Neural progenitor cell (in vitro differentiated cells): ENCODE measurements at regions not wholly inside any gene's neighbourhood (a gene's known extent, or its start where the extent isn't known, plus 50 kb on each side); places are given as distances from the start of the nearest gene placed in this dataset.

Experiments
- DNase-seq: peaks from one replicate; pipeline ENCODE4 v3.0.0-alpha.2; 2016; ENCODE audit warnings: low spot score
- H2AFZ ChIP-seq: fragments of 200-600 bp; sonication (generic); replicated peaks from 2 replicates; pipeline ENCODE4 v1.6.1; 2016; ENCODE audit warnings: antibody characterized with exemption
- H3F3A ChIP-seq: fragments of 200-600 bp; sonication (generic); 2 replicates; pipeline ENCODE4 v1.6.1; 2016; ENCODE audit warnings: antibody characterized with exemption, low read depth
- H3K27ac ChIP-seq: fragments of 200-600 bp; sonication (generic); 2 replicates; pipeline ENCODE4 v1.5.1; 2016; ENCODE audit warnings: mild to moderate bottlenecking
- H3K27me3 ChIP-seq: fragments of 200-600 bp; sonication (generic); 2 replicates; pipeline ENCODE4 v1.6.1; 2016; ENCODE audit warnings: mild to moderate bottlenecking, moderate library complexity
- H3K36me3 ChIP-seq: fragments of 200-600 bp; sonication (generic); 2 replicates; pipeline ENCODE4 v1.5.1; 2016
- H3K4me1 ChIP-seq: fragments of 200-600 bp; sonication (generic); 2 replicates; pipeline ENCODE4 v1.6.1; 2016; ENCODE audit warnings: mixed run types
- H3K4me2 ChIP-seq: fragments of 200-600 bp; sonication (generic); 2 replicates; pipeline ENCODE4 v1.6.1; 2016
- H3K4me3 ChIP-seq: fragments of 200-600 bp; sonication (generic); 2 replicates; pipeline ENCODE4 v1.5.1; 2016
- H3K79me2 ChIP-seq: fragments of 200-600 bp; sonication (generic); 2 replicates; pipeline ENCODE4 v1.6.1; 2016; ENCODE audit warnings: low read depth
- H3K9ac ChIP-seq: fragments of 200-600 bp; sonication (generic); 2 replicates; pipeline ENCODE4 v1.6.1; 2016
- H3K9me3 ChIP-seq: fragments of 200-600 bp; sonication (generic); 2 replicates; pipeline ENCODE4 v1.5.1; 2016; ENCODE audit warnings: low read depth
- H4K20me1 ChIP-seq: fragments of 200-600 bp; sonication (generic); 2 replicates; pipeline ENCODE4 v1.6.1; 2016; ENCODE audit warnings: low read depth
- H3K27ac Mint-ChIP-seq: 3 replicates; pipeline ENCODE4 v1.8.0; 2021; ENCODE audit warnings: mixed read lengths
- H3K27me3 Mint-ChIP-seq: 2 replicates; pipeline ENCODE4 v1.8.0; 2022; ENCODE audit warnings: low read depth, mild to moderate bottlenecking, inconsistent platforms, moderate library complexity, mixed read lengths; ENCODE audit not compliant: insufficient read depth
- H3K36me3 Mint-ChIP-seq: 3 replicates; pipeline ENCODE4 v1.8.0; 2021; ENCODE audit warnings: mixed read lengths
- H3K4me1 Mint-ChIP-seq: 3 replicates; pipeline ENCODE4 v1.8.0; 2021; ENCODE audit warnings: mixed read lengths
- H3K4me3 Mint-ChIP-seq: 3 replicates; pipeline ENCODE4 v1.8.0; 2021; ENCODE audit warnings: mild to moderate bottlenecking, moderate library complexity, mixed read lengths
- H3K9me3 Mint-ChIP-seq: 3 replicates; pipeline ENCODE4 v1.8.0; 2020; ENCODE audit warnings: mixed read lengths
- EZH2 ChIP-seq: fragments of 200-600 bp; sonication (generic); IDR thresholded peaks from 2 replicates; pipeline ENCODE4 v1.6.1; 2017; ENCODE audit warnings: antibody characterized with exemption, mild to moderate bottlenecking, moderate library complexity
- EZH2phosphoT487 ChIP-seq: fragments of 200-600 bp; sonication (generic); IDR thresholded peaks from 2 replicates; pipeline ENCODE4 v1.6.1; 2017; ENCODE audit warnings: antibody characterized with exemption
- TF ChIP-seq, protein P1 (sequence below): fragments of 200-600 bp; sonication (generic); IDR thresholded peaks from 2 replicates; pipeline ENCODE4 v1.5.1; 2017; ENCODE audit warnings: antibody characterized with exemption, mild to moderate bottlenecking

DNA sequence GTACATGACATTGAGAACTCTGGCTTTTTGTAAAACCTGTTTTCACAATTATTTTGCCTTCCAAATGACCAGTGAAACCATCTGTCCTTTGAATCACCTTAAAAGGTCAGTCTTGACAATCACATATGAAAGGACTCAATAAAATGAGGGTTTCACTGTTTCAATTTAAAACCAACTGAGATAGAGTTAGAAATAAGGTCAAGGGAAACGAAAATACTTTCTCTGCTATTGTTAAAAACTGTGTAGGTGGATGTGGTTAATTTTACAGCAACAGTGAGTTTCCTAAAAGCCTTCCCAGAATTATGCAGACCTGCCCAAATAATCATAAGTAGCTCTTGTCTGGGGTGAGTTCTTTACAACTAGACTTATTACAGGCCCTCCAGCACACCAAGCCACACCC, 839.9 kb downstream of the RAB28 start:
- Histone ChIP-seq H3K9ac (no peak overlapping the region), H3K27ac (no peak overlapping the region), H3K36me3 (peaks cover 2% of the 10 kb centered on the region), H3F3A (peaks cover 3% of the 10 kb centered on the region), H3K4me3 (no peak overlapping the region), H3K4me2 (no peak overlapping the region), H4K20me1 (no peaks in the 10 kb centered on the region), H3K4me1 (no peaks in the 10 kb centered on the region), H3K79me2 (no peaks in the 10 kb centered on the region), H2AFZ (no peak overlapping the region), H3K27me3 (no peaks in the 10 kb centered on the region), H3K9me3 (no peaks in the 10 kb centered on the region)
- TF ChIP-seq EZH2 (no peak), EZH2phosphoT487 (no peak)
- TF ChIP-seq, protein P1, sequence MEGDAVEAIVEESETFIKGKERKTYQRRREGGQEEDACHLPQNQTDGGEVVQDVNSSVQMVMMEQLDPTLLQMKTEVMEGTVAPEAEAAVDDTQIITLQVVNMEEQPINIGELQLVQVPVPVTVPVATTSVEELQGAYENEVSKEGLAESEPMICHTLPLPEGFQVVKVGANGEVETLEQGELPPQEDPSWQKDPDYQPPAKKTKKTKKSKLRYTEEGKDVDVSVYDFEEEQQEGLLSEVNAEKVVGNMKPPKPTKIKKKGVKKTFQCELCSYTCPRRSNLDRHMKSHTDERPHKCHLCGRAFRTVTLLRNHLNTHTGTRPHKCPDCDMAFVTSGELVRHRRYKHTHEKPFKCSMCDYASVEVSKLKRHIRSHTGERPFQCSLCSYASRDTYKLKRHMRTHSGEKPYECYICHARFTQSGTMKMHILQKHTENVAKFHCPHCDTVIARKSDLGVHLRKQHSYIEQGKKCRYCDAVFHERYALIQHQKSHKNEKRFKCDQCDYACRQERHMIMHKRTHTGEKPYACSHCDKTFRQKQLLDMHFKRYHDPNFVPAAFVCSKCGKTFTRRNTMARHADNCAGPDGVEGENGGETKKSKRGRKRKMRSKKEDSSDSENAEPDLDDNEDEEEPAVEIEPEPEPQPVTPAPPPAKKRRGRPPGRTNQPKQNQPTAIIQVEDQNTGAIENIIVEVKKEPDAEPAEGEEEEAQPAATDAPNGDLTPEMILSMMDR: no peak
- Mint-ChIP-seq H3K27me3 (peaks cover 8% of the 10 kb centered on the region), H3K4me3 (no peak overlapping the region), H3K27ac (no peak overlapping the region), H3K4me1 (no peaks in the 10 kb centered on the region), H3K9me3 (no peaks in the 10 kb centered on the region), H3K36me3 (no peaks in the 10 kb centered on the region)
- DNase-seq: no peak

GRCh38 chr4:12636191-12636590, 847.9 kb downstream of the RAB28 start:
- no peaks in the 10 kb centered on the region for H3K36me3 Mint-ChIP-seq
- peaks cover 7% of the 10 kb centered on the region for H3K27me3 Mint-ChIP-seq
- no peak for DNase-seq
- Histone ChIP-seq H3K4me3 (no peak overlapping the region), H3K27me3 (no peaks in the 10 kb centered on the region), H3K36me3 (no peaks in the 10 kb centered on the region), H4K20me1 (no peaks in the 10 kb centered on the region), H3K4me1 (no peaks in the 10 kb centered on the region), H2AFZ (no peak overlapping the region), H3K4me2 (no peak overlapping the region), H3K9me3 (no peaks in the 10 kb centered on the region), H3F3A (no peaks in the 10 kb centered on the region), H3K27ac (no peak overlapping the region), H3K9ac (no peak overlapping the region), H3K79me2 (no peaks in the 10 kb centered on the region)
- no peaks in the 10 kb centered on the region for H3K4me1 Mint-ChIP-seq
- no peak overlapping the region for H3K27ac Mint-ChIP-seq
- H3K9me3 Mint-ChIP-seq: peaks cover 8% of the 10 kb centered on the region
- no peak for TF ChIP-seq EZH2
- TF ChIP-seq, protein P1: no peak
- no peak for TF ChIP-seq EZH2phosphoT487
- H3K4me3 Mint-ChIP-seq: no peak overlapping the region

GRCh38 chr4:12635629-12636028, 848.5 kb downstream of the RAB28 start:
- Mint-ChIP-seq H3K27ac (no peak overlapping the region), H3K36me3 (no peaks in the 10 kb centered on the region), H3K4me3 (no peak overlapping the region), H3K27me3 (peaks cover 7% of the 10 kb centered on the region), H3K4me1 (no peaks in the 10 kb centered on the region), H3K9me3 (peaks cover 8% of the 10 kb centered on the region)
- Histone ChIP-seq H3K4me1 (no peaks in the 10 kb centered on the region), H3F3A (no peaks in the 10 kb centered on the region), H3K27me3 (no peaks in the 10 kb centered on the region), H3K79me2 (no peaks in the 10 kb centered on the region), H2AFZ (no peak overlapping the region), H3K36me3 (no peaks in the 10 kb centered on the region), H4K20me1 (no peaks in the 10 kb centered on the region), H3K27ac (no peak overlapping the region), H3K4me2 (no peak overlapping the region), H3K9ac (no peak overlapping the region), H3K4me3 (no peak overlapping the region), H3K9me3 (no peaks in the 10 kb centered on the region)
- TF ChIP-seq, protein P1: no peak
- TF ChIP-seq EZH2phosphoT487 (no peak), EZH2 (no peak)
- no peak for DNase-seq
